NCI-H187 (cell line): ENCODE measurements at regions not wholly inside any gene's neighbourhood (a gene's known extent, or its start where the extent isn't known, plus 50 kb on each side); places are given as distances from the start of the nearest gene placed in this dataset.

Experiments used
- DNase-seq, 2 experiments: peaks; one replicate each; lab custom pipeline; 2025; lab: John Stamatoyannopoulos, UW

- no peak for DNase-seq
Observed at GRCh38 chr7:145269418-145270161, 433.7 kb upstream of the TPK1 start.

- DNase-seq, result no peak
Observed at GRCh38 chr7:145265180-145265579, 429.3 kb upstream of the TPK1 start.

GRCh38 chr7:145263886-145264285 is 428.0 kb upstream of the TPK1 start:
- DNase-seq, result no peak

- no peak for DNase-seq
Observed at GRCh38 chr7:145252031-145252430, 416.2 kb upstream of the TPK1 start.

- no peak for DNase-seq
Observed at GRCh38 chr7:145224775-145225174, 388.9 kb upstream of the TPK1 start.

- no peak for DNase-seq
Observed at GRCh38 chr7:145219461-145219860, 383.6 kb upstream of the TPK1 start.

GRCh38 chr7:145216866-145217265 is 381.0 kb upstream of the TPK1 start:
- no peak for DNase-seq

GRCh38 chr7:145212050-145212449 is 376.2 kb upstream of the TPK1 start:
- no peak for DNase-seq

GRCh38 chr7:145211211-145211610 is 375.4 kb upstream of the TPK1 start:
- DNase-seq, result no peak

GRCh38 chr7:145193951-145194350 is 358.1 kb upstream of the TPK1 start:
- DNase-seq, result no peak

GRCh38 chr7:145184956-145185355 is 349.1 kb upstream of the TPK1 start:
- no peak for DNase-seq

- no peak for DNase-seq
Observed at GRCh38 chr7:145183069-145183468, 347.2 kb upstream of the TPK1 start.

GRCh38 chr7:145175366-145175765 is 339.5 kb upstream of the TPK1 start:
- DNase-seq, result no peak

- DNase-seq, result no peak
Observed at GRCh38 chr7:145169908-145170307, 334.1 kb upstream of the TPK1 start.

- no peak for DNase-seq
Observed at GRCh38 chr7:145168879-145169278, 333.0 kb upstream of the TPK1 start.

- DNase-seq, result no peak
Observed at GRCh38 chr7:145168427-145168826, 332.6 kb upstream of the TPK1 start.

- DNase-seq, result no peak
Observed at GRCh38 chr7:145156834-145157233, 321.0 kb upstream of the TPK1 start.

GRCh38 chr7:145152589-145152988 is 316.7 kb upstream of the TPK1 start:
- DNase-seq, result no peak

- DNase-seq, result no peak
Observed at GRCh38 chr7:145151676-145152075, 315.8 kb upstream of the TPK1 start.

GRCh38 chr7:145147865-145148264 is 312.0 kb upstream of the TPK1 start:
- no peak for DNase-seq

GRCh38 chr7:145143685-145144084 is 307.8 kb upstream of the TPK1 start:
- no peak for DNase-seq

GRCh38 chr7:145134377-145134776 is 298.5 kb upstream of the TPK1 start:
- DNase-seq, result no peak

GRCh38 chr7:145123502-145123901 is 287.6 kb upstream of the TPK1 start:
- DNase-seq, result no peak

GRCh38 chr7:145106001-145106400 is 270.1 kb upstream of the TPK1 start:
- DNase-seq, result peak; percentile 25 to 44
